ENCODE measurements at regions not wholly inside any gene's neighbourhood (a gene's known extent, or its start where the extent isn't known, plus 50 kb on each side); places are given as distances from the start of the nearest gene placed in this dataset.

DNA sequence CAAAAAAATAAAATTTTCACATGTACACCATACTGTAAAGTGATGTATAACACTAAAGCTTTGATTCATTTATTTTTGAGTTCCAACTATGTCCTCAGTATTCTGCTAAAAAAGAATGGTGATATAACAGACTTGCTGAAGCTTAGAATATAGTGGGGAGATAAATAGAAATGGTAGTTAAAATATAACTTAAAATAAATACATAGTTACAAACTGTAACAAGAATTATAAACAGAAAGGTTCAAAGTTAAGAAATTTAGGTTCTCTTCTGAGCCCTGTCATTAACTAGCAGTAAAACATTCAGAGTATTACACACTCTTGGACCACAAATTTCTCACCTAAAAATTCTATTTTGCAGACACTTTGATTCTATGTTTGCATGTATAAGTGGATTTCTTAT lies 392.1 kb downstream of the ANXA1 start:
- Histone ChIP-seq H3K4me2 (no peak overlapping the region), H3K79me2 (ENCODE audit: insufficient read depth) (no peaks in the 10 kb centered on the region), H3K27ac (ENCODE audit: low read depth in 2 of 2, low read length in 1 of 2) (no peak overlapping the region), H3K4me3 (ENCODE audit: low read depth in 2 of 2, low read length in 1 of 2) (no peak overlapping the region), H3K9me2 (no peaks in the 10 kb centered on the region), H3F3A (replicated peaks; ENCODE audit: insufficient read depth) (no peaks in the 10 kb centered on the region), H3K9me3 (no peaks in the 10 kb centered on the region), H3K9ac (no peak overlapping the region), H3K27me3 (ENCODE audit: insufficient read depth) (no peaks in the 10 kb centered on the region), H3K36me3 (replicated peaks in 1 of 2; ENCODE audit: control insufficient read depth in 1 of 2, insufficient read depth in 2 of 2, low read length in 1 of 2) (no peaks in the 10 kb centered on the region), H4K20me1 (ENCODE audit: insufficient read depth) (no peaks in the 10 kb centered on the region), H2AFZ (ENCODE audit: low read depth) (no peak overlapping the region), H3K4me1 (ENCODE audit: control insufficient read depth in 1 of 2, insufficient read depth in 2 of 2, low read depth in 1 of 2, low read length in 1 of 2) (no peaks in the 10 kb centered on the region; a peak in 1 of 4 replicates)
- no peak for DNase-seq
- CTCF ChIA-PET = no interaction called here
- POLR2A ChIA-PET = no interaction called here
- TF ChIP-seq NFIC (IDR thresholded peaks at IDR 0.05; ENCODE audit: borderline replicate concordance) = no peak
- no peak for TF ChIP-seq RFX5 (IDR thresholded peaks at IDR 0.05; ENCODE audit: low read length)
- TF ChIP-seq FOSL2 (IDR thresholded peaks at IDR 0.05; ENCODE audit: borderline replicate concordance, low read depth) = no peak
- no peak for TF ChIP-seq RXRA (IDR thresholded peaks at IDR 0.05; ENCODE audit: borderline replicate concordance, low read depth)
- TF ChIP-seq, protein P1, sequence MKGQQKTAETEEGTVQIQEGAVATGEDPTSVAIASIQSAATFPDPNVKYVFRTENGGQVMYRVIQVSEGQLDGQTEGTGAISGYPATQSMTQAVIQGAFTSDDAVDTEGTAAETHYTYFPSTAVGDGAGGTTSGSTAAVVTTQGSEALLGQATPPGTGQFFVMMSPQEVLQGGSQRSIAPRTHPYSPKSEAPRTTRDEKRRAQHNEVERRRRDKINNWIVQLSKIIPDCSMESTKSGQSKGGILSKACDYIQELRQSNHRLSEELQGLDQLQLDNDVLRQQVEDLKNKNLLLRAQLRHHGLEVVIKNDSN (IDR thresholded peaks at IDR 0.05; ENCODE audit: borderline replicate concordance, low read depth) = no peak

DNA sequence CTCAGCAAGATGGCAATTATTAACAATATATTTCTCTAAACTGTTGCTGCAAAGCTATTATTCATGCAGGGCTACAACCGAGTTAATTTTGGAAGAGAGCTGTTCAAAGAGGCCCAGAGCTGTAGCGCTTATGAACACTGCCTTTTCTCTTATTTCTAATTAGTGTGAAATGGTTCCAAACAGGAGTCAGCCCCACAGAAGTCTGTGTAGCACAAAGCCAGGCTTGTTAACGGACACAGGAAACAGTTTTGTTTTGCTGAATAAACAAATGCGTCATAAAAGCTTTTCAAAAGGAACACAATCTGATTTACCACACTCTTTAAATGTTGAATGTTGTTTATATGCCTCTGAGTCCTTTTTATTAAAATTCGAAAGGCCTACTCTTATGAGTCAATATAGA lies 396.5 kb downstream of the ANXA1 start:
- no peak for DNase-seq
- ChIA-PET POLR2A (no interaction called here), CTCF (no interaction called here)
- Histone ChIP-seq H3K4me2 (no peak overlapping the region), H3K4me1 (ENCODE audit: control insufficient read depth in 1 of 2, insufficient read depth in 2 of 2, low read depth in 1 of 2, low read length in 1 of 2) (no peaks in the 10 kb centered on the region), H3K9me3 (no peaks in the 10 kb centered on the region), H3K4me3 (ENCODE audit: low read depth in 2 of 2, low read length in 1 of 2) (no peak overlapping the region), H3K9me2 (no peaks in the 10 kb centered on the region), H2AFZ (ENCODE audit: low read depth) (no peak overlapping the region), H3K27ac (ENCODE audit: low read depth in 2 of 2, low read length in 1 of 2) (no peak overlapping the region), H4K20me1 (ENCODE audit: insufficient read depth) (no peaks in the 10 kb centered on the region), H3K79me2 (ENCODE audit: insufficient read depth) (no peaks in the 10 kb centered on the region), H3K36me3 (replicated peaks in 1 of 2; ENCODE audit: control insufficient read depth in 1 of 2, insufficient read depth in 2 of 2, low read length in 1 of 2) (no peaks in the 10 kb centered on the region), H3F3A (replicated peaks; ENCODE audit: insufficient read depth) (no peaks in the 10 kb centered on the region), H3K9ac (no peak overlapping the region), H3K27me3 (ENCODE audit: insufficient read depth) (no peaks in the 10 kb centered on the region)
- 44% methylated on average over 5 of the region's 5 CpGs for WGBS (ENCODE audit: low lambda C conversion rate)
- no peak for TF ChIP-seq SMC3 (IDR thresholded peaks at IDR 0.05; ENCODE audit: low read depth, low read length)
- no peak for TF ChIP-seq POLR2AphosphoS5 (IDR thresholded peaks at IDR 0.05; ENCODE audit: low read depth, low read length)
- TF ChIP-seq, protein P2, sequence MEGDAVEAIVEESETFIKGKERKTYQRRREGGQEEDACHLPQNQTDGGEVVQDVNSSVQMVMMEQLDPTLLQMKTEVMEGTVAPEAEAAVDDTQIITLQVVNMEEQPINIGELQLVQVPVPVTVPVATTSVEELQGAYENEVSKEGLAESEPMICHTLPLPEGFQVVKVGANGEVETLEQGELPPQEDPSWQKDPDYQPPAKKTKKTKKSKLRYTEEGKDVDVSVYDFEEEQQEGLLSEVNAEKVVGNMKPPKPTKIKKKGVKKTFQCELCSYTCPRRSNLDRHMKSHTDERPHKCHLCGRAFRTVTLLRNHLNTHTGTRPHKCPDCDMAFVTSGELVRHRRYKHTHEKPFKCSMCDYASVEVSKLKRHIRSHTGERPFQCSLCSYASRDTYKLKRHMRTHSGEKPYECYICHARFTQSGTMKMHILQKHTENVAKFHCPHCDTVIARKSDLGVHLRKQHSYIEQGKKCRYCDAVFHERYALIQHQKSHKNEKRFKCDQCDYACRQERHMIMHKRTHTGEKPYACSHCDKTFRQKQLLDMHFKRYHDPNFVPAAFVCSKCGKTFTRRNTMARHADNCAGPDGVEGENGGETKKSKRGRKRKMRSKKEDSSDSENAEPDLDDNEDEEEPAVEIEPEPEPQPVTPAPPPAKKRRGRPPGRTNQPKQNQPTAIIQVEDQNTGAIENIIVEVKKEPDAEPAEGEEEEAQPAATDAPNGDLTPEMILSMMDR (IDR thresholded peaks at IDR 0.05) = no peak
- TF ChIP-seq RAD21 (IDR thresholded peaks at IDR 0.05; ENCODE audit: low read length) = no peak
- no peak for TF ChIP-seq SIN3A (IDR thresholded peaks at IDR 0.05; ENCODE audit: borderline replicate concordance, low read depth, low read length)
- no peak for TF ChIP-seq EZH2phosphoT487 (IDR thresholded peaks at IDR 0.05; ENCODE audit: borderline replicate concordance, low read depth)
- TF ChIP-seq GATA2 (CRISPR knock-in tag; IDR thresholded peaks at IDR 0.05) = no peak
- TF ChIP-seq, protein P3, sequence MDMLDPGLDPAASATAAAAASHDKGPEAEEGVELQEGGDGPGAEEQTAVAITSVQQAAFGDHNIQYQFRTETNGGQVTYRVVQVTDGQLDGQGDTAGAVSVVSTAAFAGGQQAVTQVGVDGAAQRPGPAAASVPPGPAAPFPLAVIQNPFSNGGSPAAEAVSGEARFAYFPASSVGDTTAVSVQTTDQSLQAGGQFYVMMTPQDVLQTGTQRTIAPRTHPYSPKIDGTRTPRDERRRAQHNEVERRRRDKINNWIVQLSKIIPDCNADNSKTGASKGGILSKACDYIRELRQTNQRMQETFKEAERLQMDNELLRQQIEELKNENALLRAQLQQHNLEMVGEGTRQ (IDR thresholded peaks at IDR 0.05; ENCODE audit: borderline replicate concordance, low read depth, low read length) = no peak
- TF ChIP-seq FOXJ3 (CRISPR knock-in tag; IDR thresholded peaks at IDR 0.05) = no peak
- TF ChIP-seq RXRA (IDR thresholded peaks at IDR 0.05; ENCODE audit: borderline replicate concordance, low read depth) = no peak
- TF ChIP-seq, protein P4, sequence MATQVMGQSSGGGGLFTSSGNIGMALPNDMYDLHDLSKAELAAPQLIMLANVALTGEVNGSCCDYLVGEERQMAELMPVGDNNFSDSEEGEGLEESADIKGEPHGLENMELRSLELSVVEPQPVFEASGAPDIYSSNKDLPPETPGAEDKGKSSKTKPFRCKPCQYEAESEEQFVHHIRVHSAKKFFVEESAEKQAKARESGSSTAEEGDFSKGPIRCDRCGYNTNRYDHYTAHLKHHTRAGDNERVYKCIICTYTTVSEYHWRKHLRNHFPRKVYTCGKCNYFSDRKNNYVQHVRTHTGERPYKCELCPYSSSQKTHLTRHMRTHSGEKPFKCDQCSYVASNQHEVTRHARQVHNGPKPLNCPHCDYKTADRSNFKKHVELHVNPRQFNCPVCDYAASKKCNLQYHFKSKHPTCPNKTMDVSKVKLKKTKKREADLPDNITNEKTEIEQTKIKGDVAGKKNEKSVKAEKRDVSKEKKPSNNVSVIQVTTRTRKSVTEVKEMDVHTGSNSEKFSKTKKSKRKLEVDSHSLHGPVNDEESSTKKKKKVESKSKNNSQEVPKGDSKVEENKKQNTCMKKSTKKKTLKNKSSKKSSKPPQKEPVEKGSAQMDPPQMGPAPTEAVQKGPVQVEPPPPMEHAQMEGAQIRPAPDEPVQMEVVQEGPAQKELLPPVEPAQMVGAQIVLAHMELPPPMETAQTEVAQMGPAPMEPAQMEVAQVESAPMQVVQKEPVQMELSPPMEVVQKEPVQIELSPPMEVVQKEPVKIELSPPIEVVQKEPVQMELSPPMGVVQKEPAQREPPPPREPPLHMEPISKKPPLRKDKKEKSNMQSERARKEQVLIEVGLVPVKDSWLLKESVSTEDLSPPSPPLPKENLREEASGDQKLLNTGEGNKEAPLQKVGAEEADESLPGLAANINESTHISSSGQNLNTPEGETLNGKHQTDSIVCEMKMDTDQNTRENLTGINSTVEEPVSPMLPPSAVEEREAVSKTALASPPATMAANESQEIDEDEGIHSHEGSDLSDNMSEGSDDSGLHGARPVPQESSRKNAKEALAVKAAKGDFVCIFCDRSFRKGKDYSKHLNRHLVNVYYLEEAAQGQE (IDR thresholded peaks at IDR 0.05; ENCODE audit: low read depth, low read length) = no peak
- TF ChIP-seq CHD2 (IDR thresholded peaks at IDR 0.05; ENCODE audit: low read length, partially characterized antibody) = no peak
- TF ChIP-seq, protein P5, sequence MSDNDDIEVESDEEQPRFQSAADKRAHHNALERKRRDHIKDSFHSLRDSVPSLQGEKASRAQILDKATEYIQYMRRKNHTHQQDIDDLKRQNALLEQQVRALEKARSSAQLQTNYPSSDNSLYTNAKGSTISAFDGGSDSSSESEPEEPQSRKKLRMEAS (IDR thresholded peaks at IDR 0.05; ENCODE audit: low read depth) = no peak
- TF ChIP-seq EP300 (IDR thresholded peaks at IDR 0.05; ENCODE audit: borderline replicate concordance in 1 of 2, low read depth in 1 of 2, low read length in 1 of 2) = no peak
- no peak for TF ChIP-seq FOSL2 (IDR thresholded peaks at IDR 0.05; ENCODE audit: borderline replicate concordance, low read depth)
- no peak for TF ChIP-seq RCOR1 (IDR thresholded peaks at IDR 0.05; ENCODE audit: low read length)
- TF ChIP-seq GABPA (IDR thresholded peaks at IDR 0.05; ENCODE audit: low read depth) = no peak

All from SK-N-SH (cell line).